Mesendoderm (in vitro differentiated cells): ENCODE measurements at regions not wholly inside any gene's neighbourhood (a gene's known extent, or its start where the extent isn't known, plus 50 kb on each side); places are given as distances from the start of the nearest gene placed in this dataset.

Source experiments
- DNase-seq: peaks from one replicate; pipeline ENCODE4 v3.0.0; 2013
- H2AK5ac ChIP-seq: 2 replicates; pipeline ENCODE4 v1.6.1; 2013; ENCODE audit warnings: low read length, inconsistent platforms
- H2BK120ac ChIP-seq: 2 replicates; pipeline ENCODE4 v1.6.1; 2013; ENCODE audit warnings: low read depth, mild to moderate bottlenecking, low read length, moderate library complexity, mixed read lengths
- H2BK15ac ChIP-seq: replicated peaks from 2 replicates; pipeline ENCODE4 v1.6.1; 2013; ENCODE audit warnings: low read depth, mild to moderate bottlenecking, moderate library complexity
- H2BK5ac ChIP-seq: 2 replicates; pipeline ENCODE4 v1.6.1; 2013; ENCODE audit warnings: low read length, inconsistent platforms
- H3K18ac ChIP-seq: 2 replicates; pipeline ENCODE4 v1.6.1; 2013; ENCODE audit warnings: mild to moderate bottlenecking, low read length, mixed read lengths
- H3K23ac ChIP-seq: one replicate; pipeline ENCODE4 v1.6.1; 2013; ENCODE audit warnings: low read length
- H3K27ac ChIP-seq: 2 replicates; pipeline ENCODE4 v1.5.1; 2013; ENCODE audit warnings: low read depth, mild to moderate bottlenecking, inconsistent platforms, low read length, moderate library complexity
- H3K27me3 ChIP-seq: 2 replicates; pipeline ENCODE4 v1.6.1; 2013; ENCODE audit warnings: low read length, control low read depth, mild to moderate bottlenecking, inconsistent platforms; ENCODE audit not compliant: insufficient read depth, poor library complexity
- H3K36me3 ChIP-seq: 2 replicates; pipeline ENCODE4 v1.6.1; 2013; ENCODE audit warnings: low read length, inconsistent platforms; ENCODE audit not compliant: control insufficient read depth, insufficient read depth
- H3K4ac ChIP-seq: one replicate; pipeline ENCODE4 v1.6.1; 2013; ENCODE audit warnings: low read depth, mild to moderate bottlenecking, low read length, moderate library complexity
- H3K4me1 ChIP-seq: 2 replicates; pipeline ENCODE4 v1.6.1; 2013; ENCODE audit warnings: low read depth, low read length, inconsistent platforms; ENCODE audit not compliant: control insufficient read depth
- H3K4me2 ChIP-seq: 2 replicates; pipeline ENCODE4 v1.6.1; 2013; ENCODE audit warnings: low read length
- H3K4me3 ChIP-seq: 2 replicates; pipeline ENCODE4 v1.5.1; 2013; ENCODE audit warnings: mild to moderate bottlenecking, low read length
- H3K56ac ChIP-seq: one replicate; pipeline ENCODE4 v1.6.1; 2013; ENCODE audit warnings: low read length
- H3K79me1 ChIP-seq: 2 replicates; pipeline ENCODE4 v1.6.1; 2013; ENCODE audit warnings: low read length, inconsistent platforms
- H3K79me2 ChIP-seq: 2 replicates; pipeline ENCODE4 v1.6.1; 2013; ENCODE audit warnings: mild to moderate bottlenecking, low read length; ENCODE audit not compliant: control insufficient read depth, insufficient read depth
- H3K9ac ChIP-seq: 2 replicates; pipeline ENCODE4 v1.6.1; 2013; ENCODE audit warnings: low read length, inconsistent platforms
- H4K5ac ChIP-seq: one replicate; pipeline ENCODE4 v1.6.1; 2013; ENCODE audit warnings: low read length
- H4K8ac ChIP-seq: one replicate; pipeline ENCODE4 v1.6.1; 2013; ENCODE audit warnings: low read depth, mild to moderate bottlenecking, control low read depth, low read length, moderate library complexity
- WGBS: extraction: QIAGEN DNeasy Blood & Tissue Kit; methylation state at CpG from one replicate; pipeline ENCODE4 v1.1.7; 2013; ENCODE audit warnings: low lambda C conversion rate, missing lambda C conversion rate; ENCODE audit not compliant: insufficient coverage; ENCODE audit errors: extremely low coverage; 5-methylcytosine and 5-hydroxymethylcytosine counted together

DNA sequence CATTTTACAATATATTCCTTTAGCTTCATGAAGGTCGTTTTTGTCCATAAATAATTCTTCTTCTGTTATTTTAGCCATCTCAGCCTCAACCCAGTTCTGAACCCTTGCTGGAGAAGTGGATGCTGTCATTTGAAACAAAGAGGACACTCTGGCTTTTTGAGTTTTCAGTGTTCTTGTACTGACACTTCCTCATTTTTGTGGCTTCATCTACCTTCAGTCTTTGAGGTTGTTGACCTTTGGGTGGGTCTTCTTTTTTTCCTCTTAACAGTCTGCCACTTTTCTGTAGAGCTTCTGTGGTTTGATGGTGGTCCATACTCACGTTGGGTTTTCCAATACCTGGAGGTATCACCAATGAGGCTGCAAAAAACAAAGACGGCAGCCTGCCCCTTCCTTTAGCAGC is 650.9 kb downstream of the PDCD6IP start:
- Histone ChIP-seq H2AK5ac (no peak overlapping the region), H3K79me2 (no peaks in the 10 kb centered on the region), H3K4ac (no peak overlapping the region), H3K36me3 (no peaks in the 10 kb centered on the region), H3K56ac (no peak overlapping the region), H2BK120ac (no peak overlapping the region), H3K27me3 (no peaks in the 10 kb centered on the region), H3K4me1 (no peaks in the 10 kb centered on the region), H3K4me2 (no peak overlapping the region), H2BK5ac (no peak overlapping the region), H4K5ac (no peak overlapping the region), H4K8ac (no peak overlapping the region), H2BK15ac (no peak overlapping the region), H3K9ac (no peak overlapping the region), H3K18ac (no peak overlapping the region), H3K23ac (no peak overlapping the region), H3K79me1 (no peaks in the 10 kb centered on the region), H3K27ac (no peak overlapping the region), H3K4me3 (no peak overlapping the region)
- no peak for DNase-seq
- no CpG with 5 or more reads among the region's 3 CpGs for WGBS

DNA sequence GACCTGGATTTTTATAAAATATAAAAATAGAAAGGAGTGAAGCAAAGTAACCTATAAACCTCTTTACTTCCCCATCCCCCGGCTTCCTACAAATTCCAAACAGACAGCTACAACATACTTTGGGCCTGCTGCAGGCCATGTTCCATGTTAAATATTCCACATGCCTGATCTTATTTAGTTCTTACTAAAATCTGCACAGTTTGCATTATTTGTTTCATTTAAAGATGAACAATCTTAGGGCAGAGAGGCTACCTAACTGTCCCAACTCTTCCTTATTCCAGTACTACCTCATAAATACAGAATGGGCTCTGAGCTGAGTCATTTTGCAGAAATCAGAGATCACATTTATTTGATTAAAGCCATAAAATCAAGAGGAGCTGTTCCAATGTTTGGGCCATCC is 665.0 kb downstream of the PDCD6IP start:
- Histone ChIP-seq H3K4me2 (no peak overlapping the region), H2BK5ac (no peak overlapping the region), H3K56ac (no peak overlapping the region)

DNA sequence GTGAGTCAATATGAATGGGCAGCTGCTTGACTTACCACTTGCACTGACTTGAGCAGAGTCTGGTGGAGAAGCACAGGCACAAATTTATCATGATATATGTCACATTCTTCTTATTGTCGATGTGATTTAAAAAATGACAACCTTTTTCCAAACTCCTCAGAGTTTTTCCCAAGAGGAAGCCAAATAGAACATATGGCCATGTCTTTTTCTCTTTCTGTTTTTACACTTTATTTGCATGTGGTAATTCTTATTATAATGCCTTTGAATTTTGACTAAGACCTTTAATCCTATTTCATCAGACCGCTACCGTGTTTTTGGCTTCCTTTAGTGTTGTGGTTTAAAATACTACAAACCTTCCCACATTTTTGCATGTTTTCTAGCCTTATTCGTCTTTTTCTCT is 666.2 kb downstream of the PDCD6IP start:
- H3K79me1 ChIP-seq: no peaks in the 10 kb centered on the region

More for the DNA sequence above, 665.0 kb downstream of the PDCD6IP start:
- Histone ChIP-seq H2AK5ac (no peak overlapping the region), H3K27ac (no peak overlapping the region), H3K79me1 (no peaks in the 10 kb centered on the region), H3K27me3 (no peaks in the 10 kb centered on the region), H3K36me3 (no peaks in the 10 kb centered on the region), H3K79me2 (no peaks in the 10 kb centered on the region), H4K8ac (no peak overlapping the region), H4K5ac (no peak overlapping the region), H2BK15ac (no peak overlapping the region), H3K18ac (no peak overlapping the region), H3K23ac (no peak overlapping the region), H3K9ac (no peak overlapping the region), H2BK120ac (no peak overlapping the region), H3K4ac (no peak overlapping the region), H3K4me3 (no peak overlapping the region), H3K4me1 (no peaks in the 10 kb centered on the region)
- DNase-seq: no peak
- no CpG with 5 or more reads among the region's 1 CpG for WGBS

DNA sequence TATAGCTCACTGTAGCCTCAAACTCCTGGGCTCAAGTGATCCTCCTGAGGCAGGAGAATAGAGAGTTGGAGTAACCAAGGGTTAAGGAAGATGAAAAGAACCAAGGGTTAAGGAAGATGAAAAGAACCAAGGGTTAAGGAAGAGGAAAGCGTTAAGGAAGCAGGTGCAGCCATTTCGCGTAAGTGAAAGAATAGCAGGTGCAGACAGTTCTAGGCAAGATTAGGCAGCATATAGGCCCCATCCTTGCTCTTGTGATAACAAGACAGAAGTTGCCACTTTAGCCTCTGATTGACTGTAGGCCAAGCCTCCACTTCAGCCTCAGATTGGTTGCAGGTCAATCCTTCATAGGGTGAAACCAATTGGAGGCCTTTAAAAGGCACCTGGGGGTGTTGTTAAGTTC is 677.4 kb downstream of the PDCD6IP start:
- Histone ChIP-seq H2AK5ac (no peak overlapping the region), H3K9ac (no peak overlapping the region), H3K4me3 (no peak overlapping the region), H3K79me2 (no peaks in the 10 kb centered on the region), H3K23ac (no peak overlapping the region), H3K4ac (no peak overlapping the region), H3K79me1 (no peaks in the 10 kb centered on the region), H2BK15ac (no peak overlapping the region), H3K56ac (no peak overlapping the region), H3K18ac (no peak overlapping the region), H3K4me2 (no peak overlapping the region), H2BK5ac (no peak overlapping the region), H3K36me3 (no peaks in the 10 kb centered on the region), H3K27ac (no peak overlapping the region), H4K5ac (no peak overlapping the region), H4K8ac (no peak overlapping the region), H3K4me1 (no peaks in the 10 kb centered on the region), H3K27me3 (no peaks in the 10 kb centered on the region), H2BK120ac (no peak overlapping the region)
- DNase-seq: no peak
- WGBS: no CpG with 5 or more reads among the region's 3 CpGs

More for the DNA sequence above, 666.2 kb downstream of the PDCD6IP start:
- WGBS: no CpG with 5 or more reads among the region's 4 CpGs
- H2AK5ac ChIP-seq: no peak overlapping the region
- H3K4me1 ChIP-seq: no peaks in the 10 kb centered on the region
- no peak overlapping the region for H2BK5ac ChIP-seq
- no peak overlapping the region for H3K23ac ChIP-seq
- H3K18ac ChIP-seq: no peak overlapping the region
- no peak overlapping the region for H3K9ac ChIP-seq
- no peaks in the 10 kb centered on the region for H3K27me3 ChIP-seq
- no peak overlapping the region for H2BK120ac ChIP-seq
- no peak overlapping the region for H2BK15ac ChIP-seq
- H3K4me3 ChIP-seq: no peak overlapping the region
- no peak overlapping the region for H3K4ac ChIP-seq
- no peaks in the 10 kb centered on the region for H3K79me2 ChIP-seq
- no peak overlapping the region for H4K5ac ChIP-seq
- no peaks in the 10 kb centered on the region for H3K36me3 ChIP-seq
- DNase-seq: no peak
- no peak overlapping the region for H4K8ac ChIP-seq
- H3K27ac ChIP-seq: no peak overlapping the region
- no peak overlapping the region for H3K56ac ChIP-seq
- H3K4me2 ChIP-seq: no peak overlapping the region

DNA sequence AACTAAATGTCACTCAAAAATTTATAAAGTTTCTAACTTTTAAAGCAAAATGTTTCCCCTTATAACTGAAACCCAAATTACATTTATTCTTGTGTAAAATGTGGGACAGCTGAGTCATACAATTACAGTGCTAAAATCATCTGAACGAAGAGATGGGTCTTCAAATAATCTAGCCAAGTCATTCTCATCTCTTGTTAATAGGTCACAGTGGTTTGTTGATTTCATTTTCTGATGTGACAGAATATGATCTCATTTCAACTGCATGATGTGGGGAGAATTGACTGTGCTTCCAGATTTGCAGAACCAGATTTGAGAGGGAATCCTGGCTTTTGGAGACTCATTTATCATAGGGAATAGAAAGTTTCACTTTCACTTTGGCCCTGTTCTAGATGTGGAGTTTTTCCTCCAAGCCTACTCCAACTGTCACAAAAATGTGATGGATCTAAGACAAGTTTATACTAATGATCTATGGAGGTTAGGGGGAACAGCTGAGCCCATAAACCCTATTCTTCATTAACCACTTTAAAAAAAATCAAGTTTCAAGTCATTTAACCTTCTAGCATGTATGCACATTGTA is 685.0 kb downstream of the PDCD6IP start:
- Histone ChIP-seq H3K18ac (no peak overlapping the region), H3K9ac (no peak overlapping the region), H2AK5ac (no peak overlapping the region), H3K79me2 (no peaks in the 10 kb centered on the region), H3K36me3 (no peaks in the 10 kb centered on the region), H2BK5ac (no peak overlapping the region), H3K79me1 (no peaks in the 10 kb centered on the region), H4K8ac (no peak overlapping the region), H3K4me2 (no peak overlapping the region), H3K4me1 (no peaks in the 10 kb centered on the region), H3K4me3 (no peak overlapping the region), H3K27me3 (no peaks in the 10 kb centered on the region), H4K5ac (no peak overlapping the region), H2BK15ac (no peak overlapping the region), H3K23ac (no peak overlapping the region), H3K4ac (no peak overlapping the region), H2BK120ac (no peak overlapping the region), H3K27ac (no peak overlapping the region), H3K56ac (no peak overlapping the region)
- WGBS: no CpG with 5 or more reads among the region's 1 CpG
- no peak for DNase-seq

DNA sequence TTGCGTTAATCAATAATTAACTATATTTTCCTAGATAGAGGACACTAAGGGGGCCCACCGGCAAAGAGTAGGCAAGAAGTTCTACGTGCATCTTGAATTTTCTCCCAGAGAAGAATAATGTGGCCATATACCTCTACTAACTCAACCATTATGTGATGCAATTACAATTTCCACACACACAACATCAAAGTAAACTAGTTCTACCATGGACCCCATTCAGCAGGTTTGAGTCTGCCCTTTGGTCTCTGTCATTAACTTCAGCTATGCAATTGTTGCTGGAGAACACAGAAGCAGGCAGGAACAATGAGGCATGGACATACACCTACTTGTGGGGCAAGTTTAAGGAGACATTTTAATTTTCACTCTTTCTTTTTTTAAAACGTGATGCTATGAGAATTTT is 705.9 kb downstream of the PDCD6IP start:
- Histone ChIP-seq H3K27ac (no peak overlapping the region), H3K4me2 (no peak overlapping the region), H2AK5ac (no peak overlapping the region), H2BK5ac (no peak overlapping the region), H4K8ac (no peak overlapping the region), H3K36me3 (no peaks in the 10 kb centered on the region), H3K4me1 (no peaks in the 10 kb centered on the region), H3K79me2 (no peaks in the 10 kb centered on the region), H3K9ac (no peak overlapping the region), H3K18ac (no peak overlapping the region), H3K27me3 (no peaks in the 10 kb centered on the region), H3K23ac (no peak overlapping the region), H2BK15ac (no peak overlapping the region), H3K4ac (no peak overlapping the region), H3K4me3 (no peak overlapping the region), H3K56ac (no peak overlapping the region), H4K5ac (no peak overlapping the region), H2BK120ac (no peak overlapping the region), H3K79me1 (no peaks in the 10 kb centered on the region)
- no CpG with 5 or more reads among the region's 4 CpGs for WGBS
- no peak for DNase-seq
